Activated T-cell treated with anti-CD3 and anti-CD28 coated beads for 24 hours (primary cell): ENCODE measurements at regions not wholly inside any gene's neighbourhood (a gene's known extent, or its start where the extent isn't known, plus 50 kb on each side); places are given as distances from the start of the nearest gene placed in this dataset.

Experiments
- DNase-seq: peaks from one replicate; pipeline ENCODE4 v3.0.0-alpha.2; 2020; ENCODE audit warnings: low read depth

- DNase-seq, result no peak
Observed at GRCh38 chr9:7871977-7872730, 72.6 kb upstream of the DMAC1 start.

GRCh38 chr9:7869340-7869739, 69.8 kb upstream of the DMAC1 start:
- no peak for DNase-seq

DNA sequence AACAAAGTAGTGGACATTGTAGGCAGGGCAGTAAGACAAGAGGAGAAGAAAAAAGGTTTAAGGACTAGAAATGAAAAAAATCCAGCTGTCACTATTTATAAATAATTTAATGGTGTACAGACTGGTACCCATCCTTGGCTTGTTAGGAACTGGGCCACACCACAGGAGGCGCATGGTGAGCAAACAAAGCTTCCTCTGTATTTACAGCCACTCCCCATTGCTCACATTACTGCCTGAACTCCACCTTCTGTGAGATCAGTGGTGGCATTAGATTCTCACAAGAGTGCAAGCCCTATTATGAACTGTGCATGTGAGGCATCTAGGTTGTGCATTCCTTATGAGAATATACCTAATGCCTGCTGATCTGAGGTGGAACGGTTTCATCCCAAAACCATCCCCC, 62.6 kb upstream of the DMAC1 start:
- DNase-seq, result no peak

GRCh38 chr9:7861086-7861485, 61.5 kb upstream of the DMAC1 start:
- no peak for DNase-seq

- DNase-seq, result no peak
Observed at GRCh38 chr9:7860335-7860709, 60.7 kb upstream of the DMAC1 start.

GRCh38 chr9:7859701-7860334, 60.2 kb upstream of the DMAC1 start:
- DNase-seq, result no peak

- no peak for DNase-seq
Observed at GRCh38 chr9:7858166-7858565, 58.6 kb upstream of the DMAC1 start.

GRCh38 chr9:7854763-7855162, 55.2 kb upstream of the DMAC1 start:
- no peak for DNase-seq
